ENCODE measurements at regions not wholly inside any gene's neighbourhood (a gene's known extent, or its start where the extent isn't known, plus 50 kb on each side); places are given as distances from the start of the nearest gene placed in this dataset.

DNA sequence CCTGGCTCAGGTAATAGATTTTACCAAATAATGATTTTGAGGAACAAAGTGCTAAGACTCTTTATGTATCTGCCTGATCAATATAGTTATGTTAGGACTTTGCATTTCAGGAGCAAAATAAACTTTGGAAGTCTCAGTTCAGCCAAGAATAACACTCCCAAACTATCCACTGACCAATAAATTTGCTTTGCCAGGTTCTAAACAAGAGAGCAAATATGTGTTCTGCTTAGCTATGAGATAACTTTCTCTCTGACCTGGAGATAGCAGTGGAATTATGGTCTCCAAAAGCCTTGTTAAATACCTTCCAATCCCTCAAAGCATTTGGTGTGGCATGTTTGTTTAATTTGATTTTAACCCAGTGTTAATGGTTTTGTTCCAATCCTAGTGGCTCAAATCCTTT is 1541.1 kb downstream of the FAM181B start:
- ATAC-seq: no peak
- no peaks in the 10 kb centered on the region for H3K36me3 ChIP-seq (ENCODE audit: control insufficient read depth in 2 of 2, insufficient read depth in 2 of 2, low read length in 1 of 2)
- no peak overlapping the region for H2AFZ ChIP-seq (ENCODE audit: control insufficient read depth, low read depth, low read length)
- no peaks in the 10 kb centered on the region for H3K4me1 ChIP-seq (ENCODE audit: control insufficient read depth, insufficient read depth, low read length)
- POLR2A ChIA-PET: no interaction called here
- H3K4me2 ChIP-seq (ENCODE audit: control insufficient read depth, insufficient read depth): no peak overlapping the region
- RAD21 ChIA-PET (ENCODE audit: unreplicated experiment): no interaction called here
- H3K9me3 ChIP-seq (replicated peaks; ENCODE audit: control insufficient read depth, insufficient read depth, low read length): no peaks in the 10 kb centered on the region
- no peak overlapping the region for H3K9ac ChIP-seq (ENCODE audit: control insufficient read depth, insufficient read depth, low read length)
- in situ Hi-C loops (cut with MboI) (no loop called here), intact Hi-C loops (cut with micrococcal nuclease; ENCODE audit: unreplicated experiment) (no loop called here)
- SMC1A ChIA-PET (ENCODE audit: uncharacterized antibody, unreplicated experiment): no interaction called here
- H3K4me3 ChIP-seq: no peak overlapping the region
- no peaks in the 10 kb centered on the region for H3K27me3 ChIP-seq (replicated peaks in 1 of 2; ENCODE audit: control insufficient read depth in 2 of 2, insufficient read depth in 2 of 2, low read length in 1 of 2)
- no TSS peak for BruUV-seq (replicated peaks)
- no peak overlapping the region for H3K27ac ChIP-seq (ENCODE audit: control insufficient read depth, insufficient read depth)
- no peak for DNase-seq (ENCODE audit: low read depth, low spot score)
- CTCF ChIA-PET: no interaction called here
- FAIRE-seq: no peak
- no peaks in the 10 kb centered on the region for H3K79me2 ChIP-seq (ENCODE audit: control insufficient read depth, insufficient read depth, low read length)
- H4K20me1 ChIP-seq (ENCODE audit: control insufficient read depth, insufficient read depth): no peaks in the 10 kb centered on the region
- TF ChIP-seq RCOR1 (conservative IDR thresholded peaks at IDR 0.05; ENCODE audit: low read depth, low read length): no peak
- TF ChIP-seq SPI1 (IDR thresholded peaks at IDR 0.05; ENCODE audit: borderline replicate concordance, insufficient read depth, low read depth, low read length): no peak
- TF ChIP-seq, protein P1, sequence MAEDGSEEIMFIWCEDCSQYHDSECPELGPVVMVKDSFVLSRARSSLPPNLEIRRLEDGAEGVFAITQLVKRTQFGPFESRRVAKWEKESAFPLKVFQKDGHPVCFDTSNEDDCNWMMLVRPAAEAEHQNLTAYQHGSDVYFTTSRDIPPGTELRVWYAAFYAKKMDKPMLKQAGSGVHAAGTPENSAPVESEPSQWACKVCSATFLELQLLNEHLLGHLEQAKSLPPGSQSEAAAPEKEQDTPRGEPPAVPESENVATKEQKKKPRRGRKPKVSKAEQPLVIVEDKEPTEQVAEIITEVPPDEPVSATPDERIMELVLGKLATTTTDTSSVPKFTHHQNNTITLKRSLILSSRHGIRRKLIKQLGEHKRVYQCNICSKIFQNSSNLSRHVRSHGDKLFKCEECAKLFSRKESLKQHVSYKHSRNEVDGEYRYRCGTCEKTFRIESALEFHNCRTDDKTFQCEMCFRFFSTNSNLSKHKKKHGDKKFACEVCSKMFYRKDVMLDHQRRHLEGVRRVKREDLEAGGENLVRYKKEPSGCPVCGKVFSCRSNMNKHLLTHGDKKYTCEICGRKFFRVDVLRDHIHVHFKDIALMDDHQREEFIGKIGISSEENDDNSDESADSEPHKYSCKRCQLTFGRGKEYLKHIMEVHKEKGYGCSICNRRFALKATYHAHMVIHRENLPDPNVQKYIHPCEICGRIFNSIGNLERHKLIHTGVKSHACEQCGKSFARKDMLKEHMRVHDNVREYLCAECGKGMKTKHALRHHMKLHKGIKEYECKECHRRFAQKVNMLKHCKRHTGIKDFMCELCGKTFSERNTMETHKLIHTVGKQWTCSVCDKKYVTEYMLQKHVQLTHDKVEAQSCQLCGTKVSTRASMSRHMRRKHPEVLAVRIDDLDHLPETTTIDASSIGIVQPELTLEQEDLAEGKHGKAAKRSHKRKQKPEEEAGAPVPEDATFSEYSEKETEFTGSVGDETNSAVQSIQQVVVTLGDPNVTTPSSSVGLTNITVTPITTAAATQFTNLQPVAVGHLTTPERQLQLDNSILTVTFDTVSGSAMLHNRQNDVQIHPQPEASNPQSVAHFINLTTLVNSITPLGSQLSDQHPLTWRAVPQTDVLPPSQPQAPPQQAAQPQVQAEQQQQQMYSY (CRISPR knock-in tag; IDR thresholded peaks at IDR 0.05): no peak
- TF ChIP-seq, protein P2, sequence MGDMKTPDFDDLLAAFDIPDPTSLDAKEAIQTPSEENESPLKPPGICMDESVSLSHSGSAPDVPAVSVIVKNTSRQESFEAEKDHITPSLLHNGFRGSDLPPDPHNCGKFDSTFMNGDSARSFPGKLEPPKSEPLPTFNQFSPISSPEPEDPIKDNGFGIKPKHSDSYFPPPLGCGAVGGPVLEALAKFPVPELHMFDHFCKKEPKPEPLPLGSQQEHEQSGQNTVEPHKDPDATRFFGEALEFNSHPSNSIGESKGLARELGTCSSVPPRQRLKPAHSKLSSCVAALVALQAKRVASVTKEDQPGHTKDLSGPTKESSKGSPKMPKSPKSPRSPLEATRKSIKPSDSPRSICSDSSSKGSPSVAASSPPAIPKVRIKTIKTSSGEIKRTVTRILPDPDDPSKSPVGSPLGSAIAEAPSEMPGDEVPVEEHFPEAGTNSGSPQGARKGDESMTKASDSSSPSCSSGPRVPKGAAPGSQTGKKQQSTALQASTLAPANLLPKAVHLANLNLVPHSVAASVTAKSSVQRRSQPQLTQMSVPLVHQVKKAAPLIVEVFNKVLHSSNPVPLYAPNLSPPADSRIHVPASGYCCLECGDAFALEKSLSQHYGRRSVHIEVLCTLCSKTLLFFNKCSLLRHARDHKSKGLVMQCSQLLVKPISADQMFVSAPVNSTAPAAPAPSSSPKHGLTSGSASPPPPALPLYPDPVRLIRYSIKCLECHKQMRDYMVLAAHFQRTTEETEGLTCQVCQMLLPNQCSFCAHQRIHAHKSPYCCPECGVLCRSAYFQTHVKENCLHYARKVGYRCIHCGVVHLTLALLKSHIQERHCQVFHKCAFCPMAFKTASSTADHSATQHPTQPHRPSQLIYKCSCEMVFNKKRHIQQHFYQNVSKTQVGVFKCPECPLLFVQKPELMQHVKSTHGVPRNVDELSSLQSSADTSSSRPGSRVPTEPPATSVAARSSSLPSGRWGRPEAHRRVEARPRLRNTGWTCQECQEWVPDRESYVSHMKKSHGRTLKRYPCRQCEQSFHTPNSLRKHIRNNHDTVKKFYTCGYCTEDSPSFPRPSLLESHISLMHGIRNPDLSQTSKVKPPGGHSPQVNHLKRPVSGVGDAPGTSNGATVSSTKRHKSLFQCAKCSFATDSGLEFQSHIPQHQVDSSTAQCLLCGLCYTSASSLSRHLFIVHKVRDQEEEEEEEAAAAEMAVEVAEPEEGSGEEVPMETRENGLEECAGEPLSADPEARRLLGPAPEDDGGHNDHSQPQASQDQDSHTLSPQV (IDR thresholded peaks at IDR 0.05): no peak
- TF ChIP-seq BHLHE40 (IDR thresholded peaks at IDR 0.05; ENCODE audit: borderline replicate concordance in 1 of 2, low read depth in 2 of 2, low read length in 1 of 2): no peak
- TF ChIP-seq ZSCAN29 (IDR thresholded peaks at IDR 0.05): no peak
- no peak for TF ChIP-seq NFYB (IDR thresholded peaks at IDR 0.05; ENCODE audit: insufficient read depth, low read depth, low read length)
- TF ChIP-seq KDM1A (IDR thresholded peaks at IDR 0.05; ENCODE audit: borderline replicate concordance): no peak
- TF ChIP-seq JUNB (IDR thresholded peaks at IDR 0.05): no peak
- TF ChIP-seq KLF5 (IDR thresholded peaks at IDR 0.05; ENCODE audit: partially characterized antibody): no peak
- TF ChIP-seq, protein P3, sequence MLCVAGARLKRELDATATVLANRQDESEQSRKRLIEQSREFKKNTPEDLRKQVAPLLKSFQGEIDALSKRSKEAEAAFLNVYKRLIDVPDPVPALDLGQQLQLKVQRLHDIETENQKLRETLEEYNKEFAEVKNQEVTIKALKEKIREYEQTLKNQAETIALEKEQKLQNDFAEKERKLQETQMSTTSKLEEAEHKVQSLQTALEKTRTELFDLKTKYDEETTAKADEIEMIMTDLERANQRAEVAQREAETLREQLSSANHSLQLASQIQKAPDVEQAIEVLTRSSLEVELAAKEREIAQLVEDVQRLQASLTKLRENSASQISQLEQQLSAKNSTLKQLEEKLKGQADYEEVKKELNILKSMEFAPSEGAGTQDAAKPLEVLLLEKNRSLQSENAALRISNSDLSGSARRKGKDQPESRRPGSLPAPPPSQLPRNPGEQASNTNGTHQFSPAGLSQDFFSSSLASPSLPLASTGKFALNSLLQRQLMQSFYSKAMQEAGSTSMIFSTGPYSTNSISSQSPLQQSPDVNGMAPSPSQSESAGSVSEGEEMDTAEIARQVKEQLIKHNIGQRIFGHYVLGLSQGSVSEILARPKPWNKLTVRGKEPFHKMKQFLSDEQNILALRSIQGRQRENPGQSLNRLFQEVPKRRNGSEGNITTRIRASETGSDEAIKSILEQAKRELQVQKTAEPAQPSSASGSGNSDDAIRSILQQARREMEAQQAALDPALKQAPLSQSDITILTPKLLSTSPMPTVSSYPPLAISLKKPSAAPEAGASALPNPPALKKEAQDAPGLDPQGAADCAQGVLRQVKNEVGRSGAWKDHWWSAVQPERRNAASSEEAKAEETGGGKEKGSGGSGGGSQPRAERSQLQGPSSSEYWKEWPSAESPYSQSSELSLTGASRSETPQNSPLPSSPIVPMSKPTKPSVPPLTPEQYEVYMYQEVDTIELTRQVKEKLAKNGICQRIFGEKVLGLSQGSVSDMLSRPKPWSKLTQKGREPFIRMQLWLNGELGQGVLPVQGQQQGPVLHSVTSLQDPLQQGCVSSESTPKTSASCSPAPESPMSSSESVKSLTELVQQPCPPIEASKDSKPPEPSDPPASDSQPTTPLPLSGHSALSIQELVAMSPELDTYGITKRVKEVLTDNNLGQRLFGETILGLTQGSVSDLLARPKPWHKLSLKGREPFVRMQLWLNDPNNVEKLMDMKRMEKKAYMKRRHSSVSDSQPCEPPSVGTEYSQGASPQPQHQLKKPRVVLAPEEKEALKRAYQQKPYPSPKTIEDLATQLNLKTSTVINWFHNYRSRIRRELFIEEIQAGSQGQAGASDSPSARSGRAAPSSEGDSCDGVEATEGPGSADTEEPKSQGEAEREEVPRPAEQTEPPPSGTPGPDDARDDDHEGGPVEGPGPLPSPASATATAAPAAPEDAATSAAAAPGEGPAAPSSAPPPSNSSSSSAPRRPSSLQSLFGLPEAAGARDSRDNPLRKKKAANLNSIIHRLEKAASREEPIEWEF (IDR thresholded peaks at IDR 0.05; ENCODE audit: insufficient replicate concordance, low read depth, low read length): no peak
- TF ChIP-seq BCL11A (IDR thresholded peaks at IDR 0.05; ENCODE audit: low read depth, low read length): no peak
